Duodenal mucosa (tissue), 2 donors: ENCODE measurements at regions not wholly inside any gene's neighbourhood (a gene's known extent, or its start where the extent isn't known, plus 50 kb on each side); places are given as distances from the start of the nearest gene placed in this dataset.

Experiments used
- H3K27ac ChIP-seq: one replicate; pipeline ENCODE4 v1.7.0; 2013; ENCODE audit warnings: low read depth, low read length
- H3K27me3 ChIP-seq, 2 donors: one replicate each; pipeline ENCODE4 v1.7.0; 2013; ENCODE audit warnings: low read length in 2 of 2, control low read depth in 1 of 2; ENCODE audit not compliant: insufficient read depth in 2 of 2, control insufficient read depth in 1 of 2
- H3K36me3 ChIP-seq, 2 donors: one replicate each; pipeline ENCODE4 v1.7.0; 2013; ENCODE audit warnings: low read length in 2 of 2, control low read depth in 1 of 2; ENCODE audit not compliant: insufficient read depth in 2 of 2, control insufficient read depth in 1 of 2
- H3K4me1 ChIP-seq, 2 donors: one replicate each; pipeline ENCODE4 v1.7.0; 2013; ENCODE audit warnings: low read length in 2 of 2, control low read depth in 1 of 2; ENCODE audit not compliant: insufficient read depth in 2 of 2, control insufficient read depth in 1 of 2
- H3K4me3 ChIP-seq, 2 donors: one replicate each; pipeline ENCODE4 v1.7.0; 2013; ENCODE audit warnings: low read length in 2 of 2, low read depth in 1 of 2
- H3K9ac ChIP-seq, 2 donors: one replicate each; pipeline ENCODE4 v1.7.0; 2013; ENCODE audit warnings: low read length in 2 of 2, low read depth in 1 of 2
- H3K9me3 ChIP-seq, 2 donors: one replicate each; pipeline ENCODE4 v1.7.0; 2013; ENCODE audit warnings: low read length in 2 of 2, control low read depth in 1 of 2; ENCODE audit not compliant: control insufficient read depth in 1 of 2

- H3K36me3 ChIP-seq, result no peaks in the 10 kb centered on the region
- H3K4me1 ChIP-seq, result peaks cover 9 to 15% of the 10 kb centered on the region in 2 donors
- no peaks in the 10 kb centered on the region for H3K9me3 ChIP-seq
- no peaks in the 10 kb centered on the region for H3K27me3 ChIP-seq
- H3K9ac ChIP-seq, result no peak overlapping the region
- no peak overlapping the region for H3K27ac ChIP-seq
- H3K4me3 ChIP-seq, result no peak overlapping the region
Observed at GRCh38 chr16:66274335-66275110, 92.0 kb upstream of the CDH5 start.

GRCh38 chr16:66273644-66274334, 92.7 kb upstream of the CDH5 start:
- Histone ChIP-seq H3K27ac (no peak overlapping the region), H3K4me1 (peaks cover 9 to 15% of the 10 kb centered on the region in 2 donors), H3K27me3 (no peaks in the 10 kb centered on the region), H3K9me3 (no peaks in the 10 kb centered on the region), H3K36me3 (no peaks in the 10 kb centered on the region), H3K9ac (no peak overlapping the region), H3K4me3 (no peak overlapping the region)

GRCh38 chr16:66273053-66273452, 93.4 kb upstream of the CDH5 start:
- Histone ChIP-seq H3K27me3 (no peaks in the 10 kb centered on the region), H3K9me3 (no peaks in the 10 kb centered on the region), H3K9ac (no peak overlapping the region), H3K36me3 (no peaks in the 10 kb centered on the region), H3K4me1 (peaks cover 9 to 15% of the 10 kb centered on the region in 2 donors), H3K4me3 (no peak overlapping the region), H3K27ac (no peak overlapping the region)

- Histone ChIP-seq H3K9ac (no peak overlapping the region), H3K36me3 (no peaks in the 10 kb centered on the region), H3K4me1 (peaks cover 3 to 9% of the 10 kb centered on the region in 2 donors), H3K27me3 (no peaks in the 10 kb centered on the region), H3K27ac (no peak overlapping the region), H3K9me3 (no peaks in the 10 kb centered on the region), H3K4me3 (no peak overlapping the region)
Observed at GRCh38 chr16:66272461-66272860, 94.0 kb upstream of the CDH5 start.

- Histone ChIP-seq H3K36me3 (no peaks in the 10 kb centered on the region), H3K4me1 (peaks cover 3 to 11% of the 10 kb centered on the region in 2 donors), H3K9ac (no peak overlapping the region), H3K27me3 (no peaks in the 10 kb centered on the region), H3K9me3 (no peaks in the 10 kb centered on the region), H3K4me3 (no peak overlapping the region), H3K27ac (no peak overlapping the region)
Observed at GRCh38 chr16:66271074-66272060, 95.1 kb upstream of the CDH5 start.

- peaks cover 0 to 2% of the 10 kb centered on the region in 2 donors for H3K27me3 ChIP-seq
- peak overlapping the region; percentile 25 to 43 for H3K4me3 ChIP-seq
- no peak overlapping the region for H3K9ac ChIP-seq
- no peak overlapping the region for H3K27ac ChIP-seq
- H3K9me3 ChIP-seq, result no peaks in the 10 kb centered on the region
- no peaks in the 10 kb centered on the region for H3K36me3 ChIP-seq
- peaks cover 3 to 14% of the 10 kb centered on the region in 2 donors for H3K4me1 ChIP-seq
Observed at GRCh38 chr16:66270333-66270927, 96.1 kb upstream of the CDH5 start.

- peaks cover 3 to 14% of the 10 kb centered on the region in 2 donors for H3K4me1 ChIP-seq
- H3K9me3 ChIP-seq, result no peaks in the 10 kb centered on the region
- no peaks in the 10 kb centered on the region for H3K36me3 ChIP-seq
- no peak overlapping the region for H3K27ac ChIP-seq
- peak overlapping the region; percentile 25 to 43 for H3K4me3 ChIP-seq
- H3K9ac ChIP-seq, result no peak overlapping the region
- peaks cover 0 to 2% of the 10 kb centered on the region in 2 donors for H3K27me3 ChIP-seq
Observed at GRCh38 chr16:66269617-66270332, 96.7 kb upstream of the CDH5 start.

- Histone ChIP-seq H3K36me3 (no peaks in the 10 kb centered on the region), H3K27ac (no peak overlapping the region), H3K9me3 (no peaks in the 10 kb centered on the region), H3K4me3 (no peak overlapping the region), H3K27me3 (peaks cover 0 to 2% of the 10 kb centered on the region in 2 donors), H3K9ac (no peak overlapping the region), H3K4me1 (peaks cover 3 to 15% of the 10 kb centered on the region in 2 donors)
Observed at GRCh38 chr16:66267292-66268014, 99.0 kb upstream of the CDH5 start.
